HepG2 (cell line): ENCODE measurements at regions not wholly inside any gene's neighbourhood (a gene's known extent, or its start where the extent isn't known, plus 50 kb on each side); places are given as distances from the start of the nearest gene placed in this dataset.

Source experiments
- ARNT ChIP-seq: fragments of 450-650 bp; IDR thresholded peaks from 2 replicates; pipeline ENCODE4 v1.6.1; 2017
- CAMTA2 ChIP-seq: sonication (generic); formaldehyde crosslinking; IDR thresholded peaks from 2 replicates; pipeline ENCODE4 v1.4.0; 2020; ENCODE audit warnings: mild to moderate bottlenecking, missing genetic modification reagents, borderline replicate concordance
- CEBPB ChIP-seq: IDR thresholded peaks from 2 replicates; pipeline ENCODE4 v1.6.1; 2011; ENCODE audit warnings: low read depth, low read length, improper control_type of control experiment, borderline replicate concordance
- FOSL2 ChIP-seq: sonication (generic); formaldehyde crosslinking; IDR thresholded peaks from 2 replicates; pipeline ENCODE4 v1.4.0; 2020; ENCODE audit warnings: missing genetic modification reagents
- FOXA1 ChIP-seq, 2 experiments: fragments of 450-650 bp in 1 of 2; sonication (generic) in 1 of 2; formaldehyde crosslinking in 1 of 2; IDR thresholded peaks; 2 replicates each; pipeline versions ENCODE4 v1.4.0 to v1.6.1; 2016 to 2020; ENCODE audit warnings: missing genetic modification reagents in 1 of 2
- HNF4A ChIP-seq: sonication (generic); formaldehyde crosslinking; IDR thresholded peaks from 2 replicates; pipeline ENCODE4 v1.4.0; 2020; ENCODE audit warnings: missing genetic modification reagents
- HOXA7 ChIP-seq: sonication (generic); formaldehyde crosslinking; IDR thresholded peaks from 2 replicates; pipeline ENCODE4 v1.8.1; 2022; ENCODE audit warnings: mild to moderate bottlenecking, missing genetic modification reagents, moderate library complexity
- IKZF1 ChIP-seq: fragments of 450-650 bp; IDR thresholded peaks from 2 replicates; pipeline ENCODE4 v1.7.1; 2016
- JARID2 ChIP-seq: sonication (generic); formaldehyde crosslinking; IDR thresholded peaks from 2 replicates; pipeline ENCODE4 v1.8.1; 2023; ENCODE audit warnings: missing genetic modification reagents, inconsistent platforms; ENCODE audit not compliant: insufficient replicate concordance
- KDM2A ChIP-seq: sonication (generic); formaldehyde crosslinking; IDR thresholded peaks from 2 replicates; pipeline ENCODE4 v1.4.0; 2020; ENCODE audit warnings: low read depth, missing genetic modification reagents, borderline replicate concordance
- MAFF ChIP-seq: IDR thresholded peaks from 2 replicates; pipeline ENCODE4 v1.6.1; 2011; ENCODE audit warnings: low read depth, low read length, improper control_type of control experiment
- POLR2AphosphoS5 ChIP-seq: IDR thresholded peaks from 2 replicates; pipeline ENCODE4 v1.6.1; 2012; ENCODE audit warnings: low read depth, low read length
- RERE ChIP-seq: IDR thresholded peaks from 2 replicates; pipeline ENCODE4 v1.6.1; 2016; ENCODE audit warnings: low read depth, missing genetic modification reagents, missing compliant biosample characterization
- SIX4 ChIP-seq: sonication (generic); formaldehyde crosslinking; IDR thresholded peaks from 2 replicates; pipeline ENCODE4 v1.4.0; 2020; ENCODE audit warnings: missing genetic modification reagents
- SP2 ChIP-seq: sonication (generic); formaldehyde crosslinking; IDR thresholded peaks from 2 replicates; pipeline ENCODE4 v1.5.1; 2020; ENCODE audit warnings: mild to moderate bottlenecking, missing genetic modification reagents
- WIZ ChIP-seq: sonication (generic); formaldehyde crosslinking; IDR thresholded peaks from 2 replicates; pipeline ENCODE4 v1.5.1; 2020; ENCODE audit warnings: mild to moderate bottlenecking, missing genetic modification reagents
- ZBTB25 ChIP-seq: IDR thresholded peaks from 2 replicates; pipeline ENCODE4 v1.6.1; 2018; ENCODE audit warnings: missing genetic modification reagents
- ZMYM3 ChIP-seq: sonication (generic); formaldehyde crosslinking; IDR thresholded peaks from 2 replicates; pipeline ENCODE4 v1.5.1; 2020; ENCODE audit warnings: mild to moderate bottlenecking, missing genetic modification reagents
- ZNF20 ChIP-seq: sonication (generic); formaldehyde crosslinking; IDR thresholded peaks from 2 replicates; pipeline ENCODE4 v1.4.0; 2020; ENCODE audit warnings: mild to moderate bottlenecking, moderate library complexity, missing genetic modification reagents
- ZNF276 ChIP-seq: sonication (generic); formaldehyde crosslinking; IDR thresholded peaks from 2 replicates; pipeline ENCODE4 v1.4.0; 2020; ENCODE audit warnings: mild to moderate bottlenecking, low read depth, missing genetic modification reagents
- ZNF33B ChIP-seq: sonication (generic); formaldehyde crosslinking; IDR thresholded peaks from 2 replicates; pipeline ENCODE4 v1.5.1; 2020; ENCODE audit warnings: mild to moderate bottlenecking, missing genetic modification reagents
- ZNF703 ChIP-seq: sonication (generic); formaldehyde crosslinking; IDR thresholded peaks from 2 replicates; pipeline ENCODE4 v1.5.1; 2020; ENCODE audit warnings: missing genetic modification reagents, mild to moderate bottlenecking, moderate library complexity, borderline replicate concordance
- ZNF737 ChIP-seq: sonication (generic); formaldehyde crosslinking; IDR thresholded peaks from 2 replicates; pipeline ENCODE4 v1.5.0; 2020; ENCODE audit warnings: missing genetic modification reagents, mild to moderate bottlenecking, borderline replicate concordance
- ZNF766 ChIP-seq: sonication (generic); formaldehyde crosslinking; IDR thresholded peaks from 2 replicates; pipeline ENCODE4 v1.5.0; 2020; ENCODE audit warnings: missing genetic modification reagents, borderline replicate concordance

- TF ChIP-seq RERE (no peak), POLR2AphosphoS5 (no peak), WIZ (CRISPR knock-in tag) (no peak), IKZF1 (no peak), JARID2 (CRISPR knock-in tag) (no peak), FOXA1 (IDR thresholded peaks at IDR 0.05) (no peak), FOXA1 (CRISPR knock-in tag; IDR thresholded peaks at IDR 0.05) (no peak), ZNF33B (CRISPR knock-in tag) (no peak), HNF4A (CRISPR knock-in tag) (no peak), ARNT (no peak), FOSL2 (peak; percentile 84), ZNF737 (CRISPR knock-in tag) (no peak), KDM2A (CRISPR knock-in tag) (no peak), ZNF276 (CRISPR knock-in tag) (no peak), ZBTB25 (CRISPR knock-in tag) (no peak), SP2 (CRISPR knock-in tag) (no peak), HOXA7 (CRISPR knock-in tag) (no peak), ZNF20 (no peak), ZNF703 (CRISPR knock-in tag) (no peak), CAMTA2 (CRISPR knock-in tag) (no peak), ZNF766 (no peak), ZMYM3 (CRISPR knock-in tag) (no peak), MAFF (0 out of 2 replicates have a peak, but pooled peaks have one; percentile 6), CEBPB (peak; percentile 79), SIX4 (CRISPR knock-in tag) (no peak)
Observed at GRCh38 chr15:60091157-60091556, 87.0 kb downstream of the FOXB1 start (continued).
